A549 (cell line): ENCODE measurements at regions not wholly inside any gene's neighbourhood (a gene's known extent, or its start where the extent isn't known, plus 50 kb on each side); places are given as distances from the start of the nearest gene placed in this dataset.
A peak's percentile ranks its signal among the peaks of the same experiment; 100 is the strongest.

Source experiments
- ATAC-seq, 2 experiments: fragments of 200-7000 bp in 1 of 2; fragments of >200 bp in 1 of 2; cut with Nextera tagmentation in 1 of 2; cut with Tn5 transposase in 1 of 2; 3 replicates each; pipeline versions ENCODE4 v1.8.0 to v1.9.1; 2018 to 2020; ENCODE audit warnings: mild to moderate bottlenecking in 1 of 2, moderate library complexity in 1 of 2
- CTCF ChIA-PET: fragments of 300-600 bp; sonication (Branson Sonifier 250); formaldehyde crosslinking; extraction: SDS; loops from one replicate; lab custom pipeline; 2021; ENCODE audit warnings: antibody characterized with exemption, inconsistent platforms; lab: Yijun Ruan, JAX
- POLR2A ChIA-PET: fragments of 350-600 bp; formaldehyde crosslinking; extraction: SDS; loops from one replicate; lab custom pipeline; 2021; ENCODE audit warnings: antibody characterized with exemption, inconsistent platforms; lab: Yijun Ruan, JAX
- DNase-seq, 2 experiments: peaks; one replicate each; pipeline versions ENCODE4 v3.0.0 to v3.0.0-alpha.2; 2011 to 2016; ENCODE audit warnings: low read depth in 1 of 2, low spot score in 1 of 2
- FAIRE-seq: peaks from 2 replicates; lab custom pipeline; 2011; peaks lifted over from hg19 to GRCh38; lab: Jason Lieb, UNC
- H3K27ac ChIP-seq, 2 experiments: fragments of >200 bp; sonication (Bioruptor Twin); formaldehyde crosslinking; 3 replicates each; pipeline ENCODE4 v1.5.1; 2016 to 2017
- H3K4me1 ChIP-seq: fragments of >200 bp; sonication (Bioruptor Twin); formaldehyde crosslinking; 3 replicates; pipeline ENCODE4 v1.6.1; 2016
- H3K4me2 ChIP-seq: fragments of >200 bp; sonication (Bioruptor Twin); formaldehyde crosslinking; 3 replicates; pipeline ENCODE4 v1.6.1; 2016
- H3K4me3 ChIP-seq: fragments of >200 bp; sonication (Bioruptor Twin); formaldehyde crosslinking; 3 replicates; pipeline ENCODE4 v1.5.1; 2016
- H3K9me3 ChIP-seq: fragments of >200 bp; sonication (Bioruptor Twin); formaldehyde crosslinking; 3 replicates; pipeline ENCODE4 v1.6.1; 2016
- CBX2 ChIP-seq: fragments of 200-600 bp; sonication (generic); IDR thresholded peaks from 2 replicates; pipeline ENCODE4 v1.6.1; 2016; ENCODE audit warnings: low read depth, mild to moderate bottlenecking, borderline replicate concordance
- CBX8 ChIP-seq: fragments of 200-600 bp; sonication (generic); IDR thresholded peaks from 2 replicates; pipeline ENCODE4 v1.6.1; 2016
- EHF ChIP-seq: fragments of 250-450 bp; sonication (Bioruptor Pico); IDR thresholded peaks from 2 replicates; pipeline ENCODE4 v1.5.0; 2020; ENCODE audit warnings: mild to moderate bottlenecking
- FOSB ChIP-seq: fragments of 250-450 bp; sonication (Bioruptor Pico); IDR thresholded peaks from 2 replicates; pipeline ENCODE4 v1.5.0; 2020; ENCODE audit warnings: mild to moderate bottlenecking, moderate library complexity
- HDAC2 ChIP-seq: fragments of 200-600 bp; sonication (generic); IDR thresholded peaks from 2 replicates; pipeline ENCODE4 v1.6.1; 2016
- JUN ChIP-seq, 2 experiments: fragments of >200 bp; sonication (Bioruptor Twin); formaldehyde crosslinking; IDR thresholded peaks; 2 replicates in 1 of 2; 3 replicates in 1 of 2; pipeline ENCODE4 v1.6.1; 2016 to 2017
- KDM1A ChIP-seq: fragments of 200-600 bp; sonication (generic); IDR thresholded peaks from 2 replicates; pipeline ENCODE4 v1.6.1; 2016; ENCODE audit warnings: low read depth, mild to moderate bottlenecking
- KDM5A ChIP-seq: fragments of 200-600 bp; sonication (generic); IDR thresholded peaks from 2 replicates; pipeline ENCODE4 v1.6.1; 2016; ENCODE audit warnings: antibody characterized with exemption, mild to moderate bottlenecking
- MAFK ChIP-seq: fragments of 450-650 bp; IDR thresholded peaks from 2 replicates; pipeline ENCODE4 v1.6.1; 2014; ENCODE audit not compliant: partially characterized antibody
- MAZ ChIP-seq: fragments of 150-350 bp; IDR thresholded peaks from 2 replicates; pipeline ENCODE4 v1.6.1; 2014; ENCODE audit warnings: antibody characterized with exemption, low read depth, low read length, borderline replicate concordance
- NFE2L2 ChIP-seq: fragments of 150-350 bp; conservative IDR thresholded peaks from 2 replicates; pipeline ENCODE4 v1.6.1; 2014; ENCODE audit warnings: low read length
- NPAS2 ChIP-seq: fragments of 250-450 bp; sonication (Bioruptor Pico); IDR thresholded peaks from 2 replicates; pipeline ENCODE4 v1.8.0; 2022; ENCODE audit warnings: mild to moderate bottlenecking, moderate library complexity, borderline replicate concordance
- NR3C1 ChIP-seq: fragments of >200 bp; sonication (Bioruptor Twin); formaldehyde crosslinking; IDR thresholded peaks from 3 replicates; pipeline ENCODE4 v1.6.1; 2017
- POLR2AphosphoS2 ChIP-seq: conservative IDR thresholded peaks from 2 replicates; pipeline ENCODE4 v1.6.1; 2012; ENCODE audit warnings: low read length, improper control_type of control experiment, inconsistent platforms
- RARB ChIP-seq: fragments of 250-450 bp; sonication (Bioruptor Pico); IDR thresholded peaks from 2 replicates; pipeline ENCODE4 v1.8.0; 2021; ENCODE audit warnings: mild to moderate bottlenecking, moderate library complexity
- RCOR1 ChIP-seq: fragments of 150-350 bp; IDR thresholded peaks from 2 replicates; pipeline ENCODE4 v1.6.1; 2014; ENCODE audit warnings: antibody characterized with exemption, low read length, low read depth
- RFX5 ChIP-seq: fragments of 450-650 bp; IDR thresholded peaks from 2 replicates; pipeline ENCODE4 v1.7.1; 2014; ENCODE audit warnings: antibody characterized with exemption, mild to moderate bottlenecking, moderate library complexity
- SMC3 ChIP-seq: fragments of >200 bp; sonication (Bioruptor Twin); formaldehyde crosslinking; IDR thresholded peaks from 3 replicates; pipeline ENCODE4 v1.6.1; 2018; ENCODE audit warnings: inconsistent platforms
- TFCP2L1 ChIP-seq: fragments of 250-450 bp; sonication (Bioruptor Pico); IDR thresholded peaks from 2 replicates; pipeline ENCODE4 v1.5.0; 2021; ENCODE audit warnings: mild to moderate bottlenecking
- TP53 ChIP-seq: fragments of 250-450 bp; sonication (Bioruptor Pico); IDR thresholded peaks from 2 replicates; pipeline ENCODE4 v1.5.0; 2021; ENCODE audit warnings: mild to moderate bottlenecking, moderate library complexity
- ZFP36 ChIP-seq: fragments of 450-650 bp; IDR thresholded peaks from 2 replicates; pipeline ENCODE4 v1.6.1; 2014; ENCODE audit warnings: borderline replicate concordance; ENCODE audit not compliant: partially characterized antibody
- ZNF302 ChIP-seq: fragments of 250-450 bp; sonication (Bioruptor Pico); IDR thresholded peaks from 2 replicates; pipeline ENCODE4 v1.9.0; 2021; ENCODE audit warnings: inconsistent platforms, mild to moderate bottlenecking, moderate library complexity
- WGBS: methylation state at CpG from one replicate; pipeline ENCODE4 v1.1.6; 2017; ENCODE audit errors: missing lambda C conversion rate; 5-methylcytosine and 5-hydroxymethylcytosine counted together
- TF ChIP-seq, protein P1 (sequence below): fragments of >200 bp; sonication (Bioruptor Twin); formaldehyde crosslinking; IDR thresholded peaks from 3 replicates; pipeline ENCODE4 v1.6.1; 2016
- TF ChIP-seq, protein P2 (sequence below): fragments of >200 bp; sonication (Bioruptor Twin); formaldehyde crosslinking; IDR thresholded peaks from 3 replicates; pipeline ENCODE4 v1.5.1; 2016
- TF ChIP-seq, protein P3 (sequence below): IDR thresholded peaks from 2 replicates; pipeline ENCODE4 v1.6.1; 2012
- TF ChIP-seq, protein P4 (sequence below): fragments of 150-350 bp; IDR thresholded peaks from 2 replicates; pipeline ENCODE4 v1.6.1; 2014; ENCODE audit warnings: low read depth, mild to moderate bottlenecking, low read length

DNA sequence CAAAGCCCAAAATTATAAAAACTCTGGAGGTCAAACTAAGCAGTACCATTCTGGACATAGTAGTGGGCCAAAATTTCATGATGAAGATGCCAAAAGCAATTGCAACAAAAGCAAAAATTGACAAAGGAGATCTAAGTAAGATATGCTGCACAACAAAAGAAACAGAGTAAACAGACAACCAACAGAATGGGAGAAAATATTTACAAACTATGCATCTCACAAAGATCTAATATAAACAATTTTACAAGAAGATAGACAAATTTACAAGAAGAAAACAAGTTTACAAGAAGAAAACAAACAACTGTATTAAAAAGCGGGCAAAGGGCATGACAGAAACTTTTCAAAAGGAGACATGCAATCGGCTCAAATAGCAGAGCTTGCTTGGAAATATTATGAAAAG lies 396.9 kb downstream of the CDH9 start:
- no peak for ATAC-seq
- 49% methylated on average over 2 of the region's 2 CpGs for WGBS

DNA sequence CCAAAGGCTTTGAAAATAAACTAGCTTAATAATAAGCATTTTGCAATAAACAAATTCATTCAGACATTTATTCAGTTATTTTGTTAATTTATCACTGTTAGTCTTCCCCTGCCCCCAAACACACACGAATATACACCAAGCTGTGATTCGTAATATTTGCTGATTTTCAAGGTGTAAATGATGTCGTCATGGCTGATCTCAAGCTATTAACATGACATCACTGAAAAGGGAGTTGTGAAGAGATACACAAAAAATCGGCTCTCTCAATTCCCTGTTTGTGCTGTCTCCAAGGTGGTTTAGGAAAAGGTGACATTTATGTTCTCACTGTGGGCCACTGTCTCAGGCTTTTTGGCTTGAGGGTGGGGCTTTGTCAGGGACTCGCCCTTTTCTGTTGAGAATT lies 413.3 kb downstream of the CDH9 start:
- 30% methylated on average over 5 of the region's 5 CpGs for WGBS
- Histone ChIP-seq H3K4me3 (no peak overlapping the region), H3K4me1 (no peaks in the 10 kb centered on the region), H3K9me3 (no peaks in the 10 kb centered on the region), H3K4me2 (no peak overlapping the region), H3K27ac (no peak overlapping the region)
- CTCF ChIA-PET, result no interaction called here
- TF ChIP-seq JUN (IDR thresholded peaks at IDR 0.05), result no peak
- TF ChIP-seq TFCP2L1 (CRISPR knock-in tag), result no peak
- TF ChIP-seq CBX8, result no peak
- no peak for TF ChIP-seq KDM1A
- no peak for TF ChIP-seq FOSB
- TF ChIP-seq, protein P1, sequence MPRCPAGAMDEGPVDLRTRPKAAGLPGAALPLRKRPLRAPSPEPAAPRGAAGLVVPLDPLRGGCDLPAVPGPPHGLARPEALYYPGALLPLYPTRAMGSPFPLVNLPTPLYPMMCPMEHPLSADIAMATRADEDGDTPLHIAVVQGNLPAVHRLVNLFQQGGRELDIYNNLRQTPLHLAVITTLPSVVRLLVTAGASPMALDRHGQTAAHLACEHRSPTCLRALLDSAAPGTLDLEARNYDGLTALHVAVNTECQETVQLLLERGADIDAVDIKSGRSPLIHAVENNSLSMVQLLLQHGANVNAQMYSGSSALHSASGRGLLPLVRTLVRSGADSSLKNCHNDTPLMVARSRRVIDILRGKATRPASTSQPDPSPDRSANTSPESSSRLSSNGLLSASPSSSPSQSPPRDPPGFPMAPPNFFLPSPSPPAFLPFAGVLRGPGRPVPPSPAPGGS, result no peak
- TF ChIP-seq, protein P2, sequence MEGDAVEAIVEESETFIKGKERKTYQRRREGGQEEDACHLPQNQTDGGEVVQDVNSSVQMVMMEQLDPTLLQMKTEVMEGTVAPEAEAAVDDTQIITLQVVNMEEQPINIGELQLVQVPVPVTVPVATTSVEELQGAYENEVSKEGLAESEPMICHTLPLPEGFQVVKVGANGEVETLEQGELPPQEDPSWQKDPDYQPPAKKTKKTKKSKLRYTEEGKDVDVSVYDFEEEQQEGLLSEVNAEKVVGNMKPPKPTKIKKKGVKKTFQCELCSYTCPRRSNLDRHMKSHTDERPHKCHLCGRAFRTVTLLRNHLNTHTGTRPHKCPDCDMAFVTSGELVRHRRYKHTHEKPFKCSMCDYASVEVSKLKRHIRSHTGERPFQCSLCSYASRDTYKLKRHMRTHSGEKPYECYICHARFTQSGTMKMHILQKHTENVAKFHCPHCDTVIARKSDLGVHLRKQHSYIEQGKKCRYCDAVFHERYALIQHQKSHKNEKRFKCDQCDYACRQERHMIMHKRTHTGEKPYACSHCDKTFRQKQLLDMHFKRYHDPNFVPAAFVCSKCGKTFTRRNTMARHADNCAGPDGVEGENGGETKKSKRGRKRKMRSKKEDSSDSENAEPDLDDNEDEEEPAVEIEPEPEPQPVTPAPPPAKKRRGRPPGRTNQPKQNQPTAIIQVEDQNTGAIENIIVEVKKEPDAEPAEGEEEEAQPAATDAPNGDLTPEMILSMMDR, result no peak
- no peak for TF ChIP-seq KDM5A
- no peak for TF ChIP-seq EHF
- TF ChIP-seq HDAC2, result no peak
- TF ChIP-seq MAZ, result no peak
- TF ChIP-seq, protein P3, sequence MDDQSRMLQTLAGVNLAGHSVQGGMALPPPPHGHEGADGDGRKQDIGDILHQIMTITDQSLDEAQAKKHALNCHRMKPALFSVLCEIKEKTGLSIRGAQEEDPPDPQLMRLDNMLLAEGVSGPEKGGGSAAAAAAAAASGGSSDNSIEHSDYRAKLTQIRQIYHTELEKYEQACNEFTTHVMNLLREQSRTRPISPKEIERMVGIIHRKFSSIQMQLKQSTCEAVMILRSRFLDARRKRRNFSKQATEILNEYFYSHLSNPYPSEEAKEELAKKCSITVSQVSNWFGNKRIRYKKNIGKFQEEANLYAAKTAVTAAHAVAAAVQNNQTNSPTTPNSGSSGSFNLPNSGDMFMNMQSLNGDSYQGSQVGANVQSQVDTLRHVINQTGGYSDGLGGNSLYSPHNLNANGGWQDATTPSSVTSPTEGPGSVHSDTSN, result no peak
- TF ChIP-seq RCOR1, result no peak
- no peak for TF ChIP-seq POLR2AphosphoS2
- TF ChIP-seq ZNF302 (CRISPR knock-in tag), result no peak
- no peak for DNase-seq
- no peak for FAIRE-seq
- no peak for ATAC-seq
- POLR2A ChIA-PET, result no interaction called here

More for the DNA sequence above, 396.9 kb downstream of the CDH9 start:
- H3K9me3 ChIP-seq, result no peaks in the 10 kb centered on the region
- H3K4me2 ChIP-seq, result no peak overlapping the region
- no peaks in the 10 kb centered on the region for H3K4me1 ChIP-seq
- H3K4me3 ChIP-seq, result no peak overlapping the region
- no peak for DNase-seq
- no peak for FAIRE-seq
- no peak overlapping the region for H3K27ac ChIP-seq
- ChIA-PET POLR2A (no interaction called here), CTCF (no interaction called here)
- TF ChIP-seq CBX2 (no peak), NR3C1 (no peak), RARB (CRISPR knock-in tag) (no peak)

DNA sequence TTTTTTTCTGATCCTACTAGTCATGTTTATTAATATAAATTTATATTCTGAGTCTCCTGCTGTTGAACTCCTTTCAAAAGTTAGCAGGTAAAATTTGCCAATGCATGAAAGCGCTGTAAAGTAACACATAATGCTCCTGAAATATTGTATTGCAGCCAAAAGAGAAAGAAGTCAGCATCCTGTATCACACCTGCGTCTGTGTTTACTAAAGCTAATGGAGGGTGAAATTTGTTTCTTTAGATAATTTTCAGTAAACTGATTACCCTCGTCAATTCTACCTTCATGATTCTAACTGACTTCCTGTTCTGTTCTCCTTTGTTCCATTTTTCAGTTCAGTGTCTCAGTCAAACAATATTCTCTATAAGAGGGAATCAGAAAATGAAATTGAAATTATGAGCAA lies 415.4 kb downstream of the CDH9 start:
- 13% methylated on average over 3 of the region's 3 CpGs for WGBS
- CTCF ChIA-PET, result interaction anchor here (1.0 kb wide), 1 partner anchor 18 kb away, joined by 3 read pairs; no protein-coding TSS in a partner anchor
- no peak for FAIRE-seq
- POLR2A ChIA-PET, result no interaction called here
- Histone ChIP-seq H3K9me3 (no peaks in the 10 kb centered on the region), H3K4me1 (no peaks in the 10 kb centered on the region), H3K4me2 (peak overlapping the region; percentile 29; the same call in 1 of the 3 replicates), H3K4me3 (no peak overlapping the region), H3K27ac (no peak overlapping the region)
- ATAC-seq, result no peak
- TF ChIP-seq NPAS2, result no peak
- no peak for TF ChIP-seq MAFK
- no peak for TF ChIP-seq HDAC2
- no peak for TF ChIP-seq RFX5
- TF ChIP-seq KDM1A, result no peak
- TF ChIP-seq TP53 (CRISPR knock-in tag), result no peak
- no peak for TF ChIP-seq ZFP36
- TF ChIP-seq, protein P4, sequence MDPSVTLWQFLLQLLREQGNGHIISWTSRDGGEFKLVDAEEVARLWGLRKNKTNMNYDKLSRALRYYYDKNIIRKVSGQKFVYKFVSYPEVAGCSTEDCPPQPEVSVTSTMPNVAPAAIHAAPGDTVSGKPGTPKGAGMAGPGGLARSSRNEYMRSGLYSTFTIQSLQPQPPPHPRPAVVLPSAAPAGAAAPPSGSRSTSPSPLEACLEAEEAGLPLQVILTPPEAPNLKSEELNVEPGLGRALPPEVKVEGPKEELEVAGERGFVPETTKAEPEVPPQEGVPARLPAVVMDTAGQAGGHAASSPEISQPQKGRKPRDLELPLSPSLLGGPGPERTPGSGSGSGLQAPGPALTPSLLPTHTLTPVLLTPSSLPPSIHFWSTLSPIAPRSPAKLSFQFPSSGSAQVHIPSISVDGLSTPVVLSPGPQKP, result no peak
- no peak for TF ChIP-seq SMC3
- no peak for TF ChIP-seq NFE2L2
- no peak for TF ChIP-seq CBX2
- no peak for DNase-seq
